ENCODE measurements at regions not wholly inside any gene's neighbourhood (a gene's known extent, or its start where the extent isn't known, plus 50 kb on each side); places are given as distances from the start of the nearest gene placed in this dataset.

DNA sequence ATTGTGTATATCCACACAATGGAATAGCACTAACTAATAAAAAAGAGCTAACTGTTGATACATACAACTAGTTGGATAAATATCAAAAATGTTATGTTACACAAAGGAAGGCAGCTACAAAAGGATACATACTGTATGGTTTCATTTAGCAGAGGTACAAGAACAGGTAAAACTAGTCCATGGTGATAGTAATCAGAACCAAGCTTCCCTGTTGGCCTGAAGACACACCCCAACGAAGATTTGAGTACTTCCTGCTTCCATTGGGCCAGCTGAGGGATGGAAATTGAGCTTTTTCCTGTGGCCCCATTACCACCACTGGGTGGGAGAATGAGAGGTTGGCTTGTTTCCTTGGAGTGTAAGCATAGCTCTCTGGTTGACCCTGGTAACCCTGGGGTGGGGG, 117.3 kb upstream of the CADPS start:
- Mint-ChIP-seq H3K27me3 (no peaks in the 10 kb centered on the region), H3K9me3 (no peaks in the 10 kb centered on the region), H3K4me1 (no peaks in the 10 kb centered on the region), H3K4me3 (no peak overlapping the region), H3K36me3 (ENCODE audit: low read depth) (no peaks in the 10 kb centered on the region), H3K27ac (no peak overlapping the region)
- DNase-seq = no peak
- ChIA-PET CTCF (interaction anchor here (0.8 to 1.2 kb wide), 2 partner anchors 8 to 15 kb away, joined by 3 read pairs; no protein-coding TSS in a partner anchor), POLR2A (no interaction called here)

DNA sequence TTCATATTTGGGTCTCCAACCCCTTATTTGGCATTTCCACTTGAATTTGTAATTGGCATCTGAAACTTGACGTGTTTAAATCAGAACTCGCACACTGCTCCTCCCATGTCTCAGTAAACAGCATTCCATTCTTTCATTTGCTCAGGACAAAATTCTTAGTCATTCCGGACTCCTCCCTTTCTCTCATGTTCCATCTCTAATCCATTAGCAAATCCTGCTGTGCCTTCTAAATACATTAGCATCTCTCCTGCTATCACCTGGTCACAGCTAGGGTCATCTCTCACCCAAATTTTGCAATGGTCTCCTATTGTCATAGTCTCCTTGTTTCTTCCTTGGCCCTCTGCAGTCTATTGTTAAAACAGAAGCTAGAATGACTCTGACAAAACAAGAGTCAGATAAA, 119.9 kb upstream of the CADPS start:
- no peaks in the 10 kb centered on the region for H3K36me3 Mint-ChIP-seq (ENCODE audit: low read depth)
- ChIA-PET POLR2A (no interaction called here), CTCF (no interaction called here)
- H3K27ac Mint-ChIP-seq = no peak overlapping the region
- H3K4me3 Mint-ChIP-seq = no peak overlapping the region
- DNase-seq = no peak
- no peaks in the 10 kb centered on the region for H3K27me3 Mint-ChIP-seq
- peaks cover 5% of the 10 kb centered on the region for H3K9me3 Mint-ChIP-seq
- H3K4me1 Mint-ChIP-seq = no peaks in the 10 kb centered on the region

- Mint-ChIP-seq H3K9me3 (peaks cover 5% of the 10 kb centered on the region), H3K4me1 (no peaks in the 10 kb centered on the region), H3K4me3 (no peak overlapping the region), H3K36me3 (ENCODE audit: low read depth) (no peaks in the 10 kb centered on the region), H3K27me3 (no peaks in the 10 kb centered on the region), H3K27ac (no peak overlapping the region)
- DNase-seq = no peak
- CTCF ChIA-PET = no interaction called here
- POLR2A ChIA-PET = no interaction called here
These were observed 120.3 kb upstream of the CADPS start for GRCh38 chr3:62995530-62995929.

- DNase-seq = no peak
- peaks cover 5% of the 10 kb centered on the region for H3K9me3 Mint-ChIP-seq
- ChIA-PET CTCF (no interaction called here), POLR2A (no interaction called here)
- no peak overlapping the region for H3K4me3 Mint-ChIP-seq
- H3K4me1 Mint-ChIP-seq = no peaks in the 10 kb centered on the region
- H3K36me3 Mint-ChIP-seq (ENCODE audit: low read depth) = no peaks in the 10 kb centered on the region
- no peak overlapping the region for H3K27ac Mint-ChIP-seq
- H3K27me3 Mint-ChIP-seq = no peaks in the 10 kb centered on the region
These were observed 122.2 kb upstream of the CADPS start for GRCh38 chr3:62997369-62997768.

GRCh38 chr3:62999158-62999557, 123.9 kb upstream of the CADPS start:
- Mint-ChIP-seq H3K27ac (no peak overlapping the region), H3K36me3 (ENCODE audit: low read depth) (no peaks in the 10 kb centered on the region), H3K9me3 (peaks cover 9% of the 10 kb centered on the region), H3K4me3 (no peak overlapping the region), H3K27me3 (no peaks in the 10 kb centered on the region), H3K4me1 (no peaks in the 10 kb centered on the region)
- POLR2A ChIA-PET = no interaction called here
- CTCF ChIA-PET = no interaction called here
- DNase-seq = no peak

DNA sequence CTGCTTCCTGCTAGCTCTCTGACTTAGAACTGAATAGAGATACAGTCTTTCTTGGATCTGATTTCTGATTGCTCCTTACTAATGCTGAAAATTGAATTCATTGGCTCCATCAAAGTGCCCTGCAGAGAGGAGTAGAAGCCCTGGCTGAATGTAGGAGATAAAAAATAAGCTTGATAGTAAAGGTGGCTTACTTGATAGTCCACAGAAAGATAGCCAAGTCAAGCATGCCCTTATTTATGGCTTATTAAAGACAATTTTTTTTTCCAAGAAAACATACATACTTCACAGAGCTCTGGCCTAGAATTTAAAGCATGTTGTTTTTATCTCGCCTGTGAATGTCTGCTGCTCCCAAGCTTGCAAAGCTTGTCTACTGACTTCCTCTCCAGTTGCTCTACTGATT, 124.6 kb upstream of the CADPS start:
- Mint-ChIP-seq H3K4me1 (no peaks in the 10 kb centered on the region), H3K9me3 (peaks cover 12% of the 10 kb centered on the region), H3K36me3 (ENCODE audit: low read depth) (no peaks in the 10 kb centered on the region), H3K4me3 (no peak overlapping the region), H3K27ac (no peak overlapping the region), H3K27me3 (no peaks in the 10 kb centered on the region)
- DNase-seq = no peak
- ChIA-PET CTCF (no interaction called here), POLR2A (no interaction called here)

GRCh38 chr3:63004448-63004847, 129.2 kb upstream of the CADPS start:
- DNase-seq = no peak
- Mint-ChIP-seq H3K4me1 (no peaks in the 10 kb centered on the region), H3K27me3 (no peaks in the 10 kb centered on the region), H3K9me3 (peaks cover 11% of the 10 kb centered on the region), H3K27ac (no peak overlapping the region), H3K4me3 (no peak overlapping the region), H3K36me3 (ENCODE audit: low read depth) (no peaks in the 10 kb centered on the region)
- ChIA-PET POLR2A (no interaction called here), CTCF (no interaction called here)

- H3K4me3 Mint-ChIP-seq = no peak overlapping the region
- POLR2A ChIA-PET = no interaction called here
- no peak for DNase-seq
These were observed 140.5 kb upstream of the CADPS start for GRCh38 chr3:63015614-63016309.

GRCh38 chr3:63022114-63022513, 146.9 kb upstream of the CADPS start:
- Mint-ChIP-seq H3K27ac (no peak overlapping the region), H3K27me3 (no peaks in the 10 kb centered on the region), H3K36me3 (ENCODE audit: low read depth) (no peaks in the 10 kb centered on the region), H3K4me3 (no peak overlapping the region), H3K9me3 (no peaks in the 10 kb centered on the region), H3K4me1 (no peaks in the 10 kb centered on the region)
- ChIA-PET POLR2A (interaction anchor here (0.5 kb wide), 1 partner anchor 231 kb away, joined by 3 read pairs; no protein-coding TSS in a partner anchor), CTCF (no interaction called here)
- DNase-seq = no peak

More at GRCh38 chr3:63015614-63016309, 140.5 kb upstream of the CADPS start:
- H3K27me3 Mint-ChIP-seq = no peaks in the 10 kb centered on the region
- H3K27ac Mint-ChIP-seq = no peak overlapping the region
- H3K9me3 Mint-ChIP-seq = no peaks in the 10 kb centered on the region
- no peaks in the 10 kb centered on the region for H3K36me3 Mint-ChIP-seq (ENCODE audit: low read depth)
- H3K4me1 Mint-ChIP-seq = no peaks in the 10 kb centered on the region
- CTCF ChIA-PET = no interaction called here

DNA sequence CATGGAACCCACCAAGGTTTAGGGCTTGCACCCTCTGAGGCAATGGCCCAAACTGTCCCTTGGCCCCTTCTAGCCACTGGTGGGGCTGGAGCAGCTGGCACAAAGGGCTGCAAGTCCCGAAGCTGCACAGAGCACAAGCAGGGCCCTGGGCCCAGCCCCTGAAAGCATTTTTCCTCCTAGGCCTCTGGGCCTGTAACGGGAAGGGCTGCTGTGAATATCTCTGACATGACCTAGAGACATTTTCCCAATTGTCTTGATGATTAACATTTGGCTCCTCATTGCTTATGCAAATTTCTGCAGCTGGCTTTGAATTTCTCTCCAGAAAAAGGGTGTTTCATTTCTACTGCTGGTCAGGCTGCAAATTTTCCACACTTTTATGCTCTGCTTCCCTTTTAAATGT, 151.5 kb upstream of the CADPS start:
- DNase-seq = no peak
- CTCF ChIA-PET = no interaction called here
- H3K4me1 Mint-ChIP-seq = no peaks in the 10 kb centered on the region
- no peak overlapping the region for H3K4me3 Mint-ChIP-seq
- POLR2A ChIA-PET = no interaction called here
- no peaks in the 10 kb centered on the region for H3K9me3 Mint-ChIP-seq
- H3K36me3 Mint-ChIP-seq (ENCODE audit: low read depth) = no peaks in the 10 kb centered on the region
- no peak overlapping the region for H3K27ac Mint-ChIP-seq
- no peaks in the 10 kb centered on the region for H3K27me3 Mint-ChIP-seq

GRCh38 chr3:63029326-63029725, 154.1 kb upstream of the CADPS start:
- Mint-ChIP-seq H3K9me3 (no peaks in the 10 kb centered on the region), H3K27ac (no peak overlapping the region), H3K36me3 (ENCODE audit: low read depth) (no peaks in the 10 kb centered on the region), H3K4me1 (no peaks in the 10 kb centered on the region), H3K4me3 (no peak overlapping the region), H3K27me3 (no peaks in the 10 kb centered on the region)
- no peak for DNase-seq
- ChIA-PET CTCF (no interaction called here), POLR2A (no interaction called here)

GRCh38 chr3:63029921-63030320, 154.7 kb upstream of the CADPS start:
- H3K9me3 Mint-ChIP-seq = no peaks in the 10 kb centered on the region
- H3K4me3 Mint-ChIP-seq = no peak overlapping the region
- H3K27me3 Mint-ChIP-seq = no peaks in the 10 kb centered on the region
- H3K36me3 Mint-ChIP-seq (ENCODE audit: low read depth) = no peaks in the 10 kb centered on the region
- H3K27ac Mint-ChIP-seq = no peak overlapping the region
- no peak for DNase-seq
- CTCF ChIA-PET = no interaction called here
- POLR2A ChIA-PET = no interaction called here
- H3K4me1 Mint-ChIP-seq = no peaks in the 10 kb centered on the region

GRCh38 chr3:63030666-63031065, 155.4 kb upstream of the CADPS start:
- Mint-ChIP-seq H3K9me3 (no peaks in the 10 kb centered on the region), H3K36me3 (ENCODE audit: low read depth) (no peaks in the 10 kb centered on the region), H3K4me1 (no peaks in the 10 kb centered on the region), H3K4me3 (no peak overlapping the region), H3K27ac (no peak overlapping the region), H3K27me3 (no peaks in the 10 kb centered on the region)
- POLR2A ChIA-PET = no interaction called here
- CTCF ChIA-PET = no interaction called here
- no peak for DNase-seq

DNA sequence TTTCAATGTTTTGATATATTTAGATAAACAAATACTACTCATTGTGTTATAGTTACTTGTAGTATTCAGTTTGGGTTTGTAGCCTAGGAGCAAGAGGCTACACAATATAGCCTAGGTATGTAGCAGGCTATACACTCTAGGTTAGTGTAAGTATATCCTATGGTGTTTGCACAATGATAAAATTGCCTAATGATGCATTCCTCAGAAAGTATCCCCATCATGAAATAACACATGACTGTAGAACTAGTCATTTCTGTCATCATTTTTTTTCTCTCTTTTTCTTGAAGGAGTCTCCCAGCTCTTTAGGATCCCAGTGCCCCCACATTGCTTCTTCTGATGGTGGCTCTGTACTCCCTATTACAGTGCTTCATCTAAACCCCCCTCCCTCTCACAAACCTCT, 157.7 kb upstream of the CADPS start:
- no peaks in the 10 kb centered on the region for H3K9me3 Mint-ChIP-seq
- H3K27me3 Mint-ChIP-seq = no peaks in the 10 kb centered on the region
- POLR2A ChIA-PET = no interaction called here
- no peaks in the 10 kb centered on the region for H3K36me3 Mint-ChIP-seq (ENCODE audit: low read depth)
- CTCF ChIA-PET = no interaction called here
- H3K4me1 Mint-ChIP-seq = no peaks in the 10 kb centered on the region
- no peak overlapping the region for H3K4me3 Mint-ChIP-seq
- no peak overlapping the region for H3K27ac Mint-ChIP-seq
- no peak for DNase-seq

Measured in activated CD4-positive, alpha-beta T cell treated with anti-CD3 and anti-CD28 coated beads, Interleukin-2, amount 10 ng/mL, durations not matched to agents 7 days and 5 days (primary cell).